Endodermal cell (in vitro differentiated cells): ENCODE measurements at regions not wholly inside any gene's neighbourhood (a gene's known extent, or its start where the extent isn't known, plus 50 kb on each side); places are given as distances from the start of the nearest gene placed in this dataset.

Experiments
- DNase-seq: peaks from one replicate; pipeline ENCODE4 v3.0.0-alpha.2; 2017
- H3K27ac ChIP-seq: 2 replicates; pipeline ENCODE4 v1.5.1; 2013; ENCODE audit warnings: mild to moderate bottlenecking, low read depth, low read length, moderate library complexity
- H3K27me3 ChIP-seq: 2 replicates; pipeline ENCODE4 v1.6.1; 2013; ENCODE audit warnings: mild to moderate bottlenecking, low read length, moderate library complexity; ENCODE audit not compliant: insufficient read depth, control insufficient read depth, poor library complexity, severe bottlenecking
- H3K36me3 ChIP-seq: 2 replicates; pipeline ENCODE4 v1.7.0; 2013; ENCODE audit warnings: mild to moderate bottlenecking, low read length, moderate library complexity; ENCODE audit not compliant: control insufficient read depth, insufficient read depth
- H3K4me1 ChIP-seq: one replicate; pipeline ENCODE4 v1.7.0; 2013; ENCODE audit warnings: low read length; ENCODE audit not compliant: control insufficient read depth, insufficient read depth
- H3K4me3 ChIP-seq: 2 replicates; pipeline ENCODE4 v1.5.1; 2013; ENCODE audit warnings: mild to moderate bottlenecking, low read length, moderate library complexity
- H3K9ac ChIP-seq: 2 replicates; pipeline ENCODE4 v1.6.1; 2013; ENCODE audit warnings: mild to moderate bottlenecking, low read length, moderate library complexity; ENCODE audit not compliant: poor library complexity, severe bottlenecking; ENCODE audit errors: extremely low read depth
- H3K9me3 ChIP-seq: 2 replicates; pipeline ENCODE4 v1.6.1; 2013; ENCODE audit warnings: mild to moderate bottlenecking, low read length, moderate library complexity; ENCODE audit not compliant: control insufficient read depth
- H3K27ac Mint-ChIP-seq: 2 replicates; pipeline ENCODE4 v1.8.0; 2020; ENCODE audit warnings: mixed read lengths
- H3K27me3 Mint-ChIP-seq: 2 replicates; pipeline ENCODE4 v1.8.0; 2021; ENCODE audit warnings: mild to moderate bottlenecking, mixed read lengths; ENCODE audit not compliant: insufficient read depth
- H3K36me3 Mint-ChIP-seq: 2 replicates; pipeline ENCODE4 v1.8.0; 2020; ENCODE audit warnings: low read depth, mixed read lengths
- H3K4me1 Mint-ChIP-seq: 2 replicates; pipeline ENCODE4 v1.8.0; 2020; ENCODE audit warnings: mixed read lengths
- H3K4me3 Mint-ChIP-seq: 2 replicates; pipeline ENCODE4 v1.8.0; 2020; ENCODE audit warnings: mild to moderate bottlenecking, moderate library complexity, mixed read lengths
- H3K9me3 Mint-ChIP-seq: 2 replicates; pipeline ENCODE4 v1.8.0; 2020; ENCODE audit warnings: mild to moderate bottlenecking, mixed read lengths
- WGBS, 2 experiments: methylation state at CpG; one replicate each; pipeline versions ENCODE4 v1.1.5 to v1.1.7; 2013; ENCODE audit warnings: missing lambda C conversion rate in 2 of 2, mixed read lengths in 1 of 2; ENCODE audit not compliant: insufficient coverage in 1 of 2, insufficient read length in 1 of 2; 5-methylcytosine and 5-hydroxymethylcytosine counted together
- TF ChIP-seq, protein P1 (sequence below): fragments of 200-600 bp; sonication (generic); conservative IDR thresholded peaks from 2 replicates; pipeline ENCODE4 v1.5.0; 2021; ENCODE audit warnings: antibody characterized with exemption, mild to moderate bottlenecking

- Mint-ChIP-seq H3K4me3 (no peak overlapping the region), H3K36me3 (no peaks in the 10 kb centered on the region), H3K4me1 (peaks cover 3% of the 10 kb centered on the region), H3K27ac (no peak overlapping the region), H3K27me3 (peaks cover 2% of the 10 kb centered on the region), H3K9me3 (no peaks in the 10 kb centered on the region)
- Histone ChIP-seq H3K9me3 (no peaks in the 10 kb centered on the region), H3K27me3 (no peaks in the 10 kb centered on the region), H3K4me1 (no peaks in the 10 kb centered on the region), H3K9ac (no peak overlapping the region), H3K4me3 (no peak overlapping the region), H3K27ac (no peak overlapping the region), H3K36me3 (no peaks in the 10 kb centered on the region)
- TF ChIP-seq, protein P1, sequence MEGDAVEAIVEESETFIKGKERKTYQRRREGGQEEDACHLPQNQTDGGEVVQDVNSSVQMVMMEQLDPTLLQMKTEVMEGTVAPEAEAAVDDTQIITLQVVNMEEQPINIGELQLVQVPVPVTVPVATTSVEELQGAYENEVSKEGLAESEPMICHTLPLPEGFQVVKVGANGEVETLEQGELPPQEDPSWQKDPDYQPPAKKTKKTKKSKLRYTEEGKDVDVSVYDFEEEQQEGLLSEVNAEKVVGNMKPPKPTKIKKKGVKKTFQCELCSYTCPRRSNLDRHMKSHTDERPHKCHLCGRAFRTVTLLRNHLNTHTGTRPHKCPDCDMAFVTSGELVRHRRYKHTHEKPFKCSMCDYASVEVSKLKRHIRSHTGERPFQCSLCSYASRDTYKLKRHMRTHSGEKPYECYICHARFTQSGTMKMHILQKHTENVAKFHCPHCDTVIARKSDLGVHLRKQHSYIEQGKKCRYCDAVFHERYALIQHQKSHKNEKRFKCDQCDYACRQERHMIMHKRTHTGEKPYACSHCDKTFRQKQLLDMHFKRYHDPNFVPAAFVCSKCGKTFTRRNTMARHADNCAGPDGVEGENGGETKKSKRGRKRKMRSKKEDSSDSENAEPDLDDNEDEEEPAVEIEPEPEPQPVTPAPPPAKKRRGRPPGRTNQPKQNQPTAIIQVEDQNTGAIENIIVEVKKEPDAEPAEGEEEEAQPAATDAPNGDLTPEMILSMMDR = no peak
- DNase-seq = no peak
- WGBS, 2 experiments = 95 to 97% methylated on average over 6 of the region's 6 CpGs
Measured at GRCh38 chr16:5642011-5642410, 544.4 kb upstream of the EEF2KMT start.

GRCh38 chr16:5640883-5641282 is 543.3 kb upstream of the EEF2KMT start:
- H3K4me3 ChIP-seq = no peak overlapping the region
- peaks cover 3% of the 10 kb centered on the region for H3K4me1 Mint-ChIP-seq
- H3K27ac Mint-ChIP-seq = no peak overlapping the region
- no peak overlapping the region for H3K4me3 Mint-ChIP-seq
- H3K36me3 ChIP-seq = no peaks in the 10 kb centered on the region
- no peaks in the 10 kb centered on the region for H3K27me3 Mint-ChIP-seq
- TF ChIP-seq, protein P1 = no peak
- no peaks in the 10 kb centered on the region for H3K36me3 Mint-ChIP-seq
- WGBS, 2 experiments = 86 to 89% methylated on average over 1 of the region's 1 CpG
- no peaks in the 10 kb centered on the region for H3K27me3 ChIP-seq
- no peak overlapping the region for H3K27ac ChIP-seq
- H3K9ac ChIP-seq = no peak overlapping the region
- no peaks in the 10 kb centered on the region for H3K9me3 ChIP-seq
- H3K9me3 Mint-ChIP-seq = no peaks in the 10 kb centered on the region
- no peak for DNase-seq
- no peaks in the 10 kb centered on the region for H3K4me1 ChIP-seq

- no peaks in the 10 kb centered on the region for H3K9me3 Mint-ChIP-seq
- no peaks in the 10 kb centered on the region for H3K4me1 ChIP-seq
- no peak overlapping the region for H3K27ac Mint-ChIP-seq
- H3K4me1 Mint-ChIP-seq = peaks cover 3% of the 10 kb centered on the region
- TF ChIP-seq, protein P1 = no peak
- DNase-seq = no peak
- no peaks in the 10 kb centered on the region for H3K9me3 ChIP-seq
- no peak overlapping the region for H3K9ac ChIP-seq
- no peaks in the 10 kb centered on the region for H3K36me3 Mint-ChIP-seq
- H3K4me3 Mint-ChIP-seq = no peak overlapping the region
- no peaks in the 10 kb centered on the region for H3K27me3 ChIP-seq
- WGBS, 2 experiments = 90 to 100% methylated on average over 1 to 3 of the region's 3 CpGs
- no peaks in the 10 kb centered on the region for H3K27me3 Mint-ChIP-seq
- no peaks in the 10 kb centered on the region for H3K36me3 ChIP-seq
- no peak overlapping the region for H3K27ac ChIP-seq
- no peak overlapping the region for H3K4me3 ChIP-seq
Measured at GRCh38 chr16:5639531-5639930, 541.9 kb upstream of the EEF2KMT start.
